HG03066 (cell line): ENCODE measurements at regions not wholly inside any gene's neighbourhood (a gene's known extent, or its start where the extent isn't known, plus 50 kb on each side); places are given as distances from the start of the nearest gene placed in this dataset.
"Not testable (repeated sequence)": the region's sequence is repeated elsewhere in the genome, so short reads cannot be mapped to it uniquely, and the experiment has no call there.

Experiments
- ATAC-seq: cut with Tn5 transposase; IDR thresholded peaks from one replicate; pipeline ENCODE4 v1.9.1; 2021; ENCODE audit warnings: low read depth; ENCODE audit not compliant: unreplicated experiment

GRCh38 chr5:68070591-68071281 lies 144.8 kb upstream of the PIK3R1 start:
- peak; percentile 87 for ATAC-seq

- ATAC-seq = no peak
These were observed 147.5 kb upstream of the PIK3R1 start for GRCh38 chr5:68067976-68068603.

- ATAC-seq = no peak
These were observed 148.3 kb upstream of the PIK3R1 start for GRCh38 chr5:68067291-68067690.

- no peak for ATAC-seq
These were observed 149.1 kb upstream of the PIK3R1 start for GRCh38 chr5:68066277-68066955.

- not testable (repeated sequence) for ATAC-seq
These were observed 150.2 kb upstream of the PIK3R1 start for GRCh38 chr5:68065321-68065720.

- no peak for ATAC-seq
These were observed 155.2 kb upstream of the PIK3R1 start for GRCh38 chr5:68060382-68060781.

GRCh38 chr5:68057191-68057590 lies 158.4 kb upstream of the PIK3R1 start:
- no peak for ATAC-seq

GRCh38 chr5:68055686-68056085 lies 159.9 kb upstream of the PIK3R1 start:
- no peak for ATAC-seq

GRCh38 chr5:68054638-68055037 lies 160.9 kb upstream of the PIK3R1 start:
- ATAC-seq = no peak

GRCh38 chr5:68053202-68053601 lies 162.4 kb upstream of the PIK3R1 start:
- no peak for ATAC-seq

- ATAC-seq = no peak
These were observed 166.4 kb upstream of the PIK3R1 start for GRCh38 chr5:68049053-68049713.

- no peak for ATAC-seq
These were observed 167.0 kb upstream of the PIK3R1 start for GRCh38 chr5:68048516-68048915.

GRCh38 chr5:68048054-68048453 lies 167.5 kb upstream of the PIK3R1 start:
- not testable (repeated sequence) for ATAC-seq

- no peak for ATAC-seq
These were observed 168.5 kb upstream of the PIK3R1 start for GRCh38 chr5:68047035-68047434.

- no peak for ATAC-seq
These were observed 169.1 kb upstream of the PIK3R1 start for GRCh38 chr5:68046445-68046844.

- peak; percentile 90 for ATAC-seq
These were observed 174.3 kb upstream of the PIK3R1 start for GRCh38 chr5:68041293-68041692.

- ATAC-seq = no peak
These were observed 178.0 kb upstream of the PIK3R1 start for GRCh38 chr5:68037546-68037945.

GRCh38 chr5:68033961-68034571 lies 181.5 kb upstream of the PIK3R1 start:
- no peak for ATAC-seq

- no peak for ATAC-seq
These were observed 182.5 kb upstream of the PIK3R1 start for GRCh38 chr5:68033029-68033428.

GRCh38 chr5:68032216-68032762 lies 183.3 kb upstream of the PIK3R1 start:
- no peak for ATAC-seq
